Suprapubic skin (tissue), 4 donors: ENCODE measurements at regions not wholly inside any gene's neighbourhood (a gene's known extent, or its start where the extent isn't known, plus 50 kb on each side); places are given as distances from the start of the nearest gene placed in this dataset.
A peak's percentile ranks its signal among the peaks of the same experiment; 100 is the strongest.

Experiments used
- DNase-seq, 2 donors: peaks; one replicate each; pipeline ENCODE4 v3.0.0-alpha.2; 2019; ENCODE audit warnings: low spot score in 2 of 2
- H3K27ac ChIP-seq: fragments of 200-600 bp; sonication (generic); one replicate; pipeline ENCODE4 v1.5.1; 2019
- H3K27me3 ChIP-seq: fragments of 200-600 bp; sonication (generic); one replicate; pipeline ENCODE4 v1.5.1; 2019
- H3K36me3 ChIP-seq: fragments of 200-600 bp; sonication (generic); one replicate; pipeline ENCODE4 v1.5.1; 2019
- H3K4me1 ChIP-seq: fragments of 200-600 bp; sonication (generic); one replicate; pipeline ENCODE4 v1.5.1; 2019
- H3K4me3 ChIP-seq: fragments of 200-600 bp; sonication (generic); one replicate; pipeline ENCODE4 v1.5.1; 2019; ENCODE audit warnings: mild to moderate bottlenecking
- H3K9me3 ChIP-seq: fragments of 200-600 bp; sonication (generic); one replicate; pipeline ENCODE4 v1.5.1; 2019
- CTCF ChIP-seq, 2 donors: fragments of 200-600 bp in 1 of 2; fragments of 450-650 bp in 1 of 2; sonication (generic) in 1 of 2; IDR thresholded peaks; one replicate each; pipeline ENCODE4 v1.5.1; 2016 to 2019; ENCODE audit warnings: antibody characterized with exemption in 2 of 2, mild to moderate bottlenecking in 1 of 2, moderate library complexity in 1 of 2
- EP300 ChIP-seq: sonication (generic); formaldehyde crosslinking; IDR thresholded peaks from one replicate; pipeline ENCODE4 v1.6.1; 2017; ENCODE audit warnings: antibody characterized with exemption
- POLR2A ChIP-seq, 2 donors: fragments of 450-650 bp; IDR thresholded peaks; one replicate each; pipeline ENCODE4 v1.6.1; 2017; ENCODE audit warnings: antibody characterized with exemption in 2 of 2, mild to moderate bottlenecking in 2 of 2, moderate library complexity in 2 of 2
- POLR2AphosphoS5 ChIP-seq, 3 donors: sonication (generic); formaldehyde crosslinking; IDR thresholded peaks; one replicate each; pipeline ENCODE4 v1.6.1; 2017; ENCODE audit warnings: antibody characterized with exemption in 3 of 3
- WGBS: methylation state at CpG from one replicate; pipeline ENCODE4 v1.1.5; 2018; 5-methylcytosine and 5-hydroxymethylcytosine counted together

GRCh38 chr7:17663061-17663675, 277.1 kb downstream of the SNX13 start:
- H3K27me3 ChIP-seq: no peaks in the 10 kb centered on the region
- H3K4me1 ChIP-seq: peaks cover 22% of the 10 kb centered on the region
- peak overlapping the region; percentile 83 for H3K27ac ChIP-seq
- H3K36me3 ChIP-seq: no peaks in the 10 kb centered on the region
- H3K9me3 ChIP-seq: no peaks in the 10 kb centered on the region
- 33% methylated on average over 3 of the region's 3 CpGs for WGBS
- no peak for DNase-seq
- TF ChIP-seq EP300 (no peak), CTCF (IDR thresholded peaks at IDR 0.05) (no peak), POLR2AphosphoS5 (IDR thresholded peaks at IDR 0.05) (no peak), POLR2A (IDR thresholded peaks at IDR 0.05) (no peak)
- H3K4me3 ChIP-seq: no peak overlapping the region

GRCh38 chr7:17665029-17665428, 275.3 kb downstream of the SNX13 start:
- Histone ChIP-seq H3K9me3 (no peaks in the 10 kb centered on the region), H3K36me3 (no peaks in the 10 kb centered on the region), H3K4me1 (peaks cover 20% of the 10 kb centered on the region), H3K27ac (no peak overlapping the region), H3K4me3 (no peak overlapping the region), H3K27me3 (no peaks in the 10 kb centered on the region)
- no peak for DNase-seq
- TF ChIP-seq CTCF (IDR thresholded peaks at IDR 0.05): no peak
- no peak for TF ChIP-seq POLR2A (IDR thresholded peaks at IDR 0.05)
- no peak for TF ChIP-seq EP300
- TF ChIP-seq POLR2AphosphoS5 (IDR thresholded peaks at IDR 0.05): no peak
- 94% methylated on average over 7 of the region's 16 CpGs for WGBS

DNA sequence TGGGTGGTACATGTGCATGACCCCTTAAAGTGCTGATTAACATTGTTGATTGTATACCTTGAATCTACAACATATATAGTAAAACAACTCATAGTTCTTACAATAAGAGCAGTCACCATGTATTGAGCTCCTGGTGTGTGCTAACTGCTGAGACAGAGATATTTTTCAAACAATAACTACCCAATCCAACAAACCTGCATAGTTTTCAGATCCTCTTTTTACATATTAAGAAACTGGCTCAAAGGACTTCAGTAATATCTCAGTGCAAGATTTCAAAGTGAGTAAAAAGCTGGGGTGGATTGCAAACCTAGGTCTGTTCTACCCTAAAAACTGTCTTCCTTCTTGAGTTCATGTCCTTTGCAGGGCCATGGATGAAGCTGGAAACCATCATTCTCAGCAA, 272.2 kb downstream of the SNX13 start:
- Histone ChIP-seq H3K4me1 (peaks cover 3% of the 10 kb centered on the region), H3K27me3 (no peaks in the 10 kb centered on the region), H3K36me3 (no peaks in the 10 kb centered on the region), H3K27ac (no peak overlapping the region), H3K9me3 (no peaks in the 10 kb centered on the region), H3K4me3 (no peak overlapping the region)
- DNase-seq: no peak
- no peak for TF ChIP-seq POLR2A (IDR thresholded peaks at IDR 0.05)
- no peak for TF ChIP-seq EP300
- no peak for TF ChIP-seq CTCF (IDR thresholded peaks at IDR 0.05)
- no peak for TF ChIP-seq POLR2AphosphoS5 (IDR thresholded peaks at IDR 0.05)

DNA sequence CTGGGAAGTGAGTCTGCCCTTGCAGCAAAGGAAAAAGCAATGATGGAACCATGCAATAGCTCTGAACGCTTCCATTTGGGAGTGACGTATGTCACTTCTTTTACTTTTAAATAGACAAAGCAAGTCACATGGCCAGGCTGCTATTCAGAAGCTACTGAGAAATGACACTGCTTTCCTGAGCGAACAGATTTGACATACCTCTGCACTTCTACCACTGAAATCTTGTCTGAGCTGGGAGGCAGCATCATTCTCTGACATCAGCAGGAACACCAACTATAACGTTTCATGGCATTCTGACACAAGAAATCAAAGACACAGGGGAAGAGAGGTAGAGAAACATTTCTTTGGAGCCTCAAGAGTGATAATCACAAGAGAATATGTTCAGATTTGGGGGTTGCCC, 271.1 kb downstream of the SNX13 start:
- peaks cover 6% of the 10 kb centered on the region for H3K4me1 ChIP-seq
- H3K4me3 ChIP-seq: no peak overlapping the region
- no peaks in the 10 kb centered on the region for H3K9me3 ChIP-seq
- no peak for DNase-seq
- no peaks in the 10 kb centered on the region for H3K36me3 ChIP-seq
- no peaks in the 10 kb centered on the region for H3K27me3 ChIP-seq
- TF ChIP-seq EP300 (no peak), POLR2AphosphoS5 (IDR thresholded peaks at IDR 0.05) (no peak), POLR2A (IDR thresholded peaks at IDR 0.05) (no peak), CTCF (IDR thresholded peaks at IDR 0.05) (no peak)
- H3K27ac ChIP-seq: no peak overlapping the region
- WGBS: 90% methylated on average over 4 of the region's 4 CpGs

- Histone ChIP-seq H3K27ac (no peak overlapping the region), H3K9me3 (no peaks in the 10 kb centered on the region), H3K4me1 (peaks cover 15% of the 10 kb centered on the region), H3K4me3 (no peak overlapping the region), H3K27me3 (no peaks in the 10 kb centered on the region), H3K36me3 (no peaks in the 10 kb centered on the region)
- TF ChIP-seq CTCF (IDR thresholded peaks at IDR 0.05) (no peak), POLR2AphosphoS5 (IDR thresholded peaks at IDR 0.05) (no peak), EP300 (no peak), POLR2A (IDR thresholded peaks at IDR 0.05) (no peak)
- WGBS: 33% methylated on average over 2 of the region's 2 CpGs
- no peak for DNase-seq
Measured at GRCh38 chr7:17671956-17672355, 268.3 kb downstream of the SNX13 start.
